Subcutaneous abdominal adipose tissue (tissue), 5 donors: ENCODE measurements at regions not wholly inside any gene's neighbourhood (a gene's known extent, or its start where the extent isn't known, plus 50 kb on each side); places are given as distances from the start of the nearest gene placed in this dataset.

Experiments
- H3K27ac ChIP-seq: one replicate; pipeline ENCODE4 v1.7.0; 2013; ENCODE audit warnings: low read depth, mild to moderate bottlenecking, inconsistent platforms, low read length, moderate library complexity
- H3K27me3 ChIP-seq, 5 donors: one replicate each; pipeline ENCODE4 v1.7.0; 2013; ENCODE audit warnings: low read length in 5 of 5, inconsistent platforms in 1 of 5; ENCODE audit not compliant: control insufficient read depth in 5 of 5, insufficient read depth in 4 of 5
- H3K36me3 ChIP-seq, 5 donors: one replicate each; pipeline ENCODE4 v1.7.0; 2013; ENCODE audit warnings: low read length in 5 of 5; ENCODE audit not compliant: control insufficient read depth in 5 of 5, insufficient read depth in 5 of 5
- H3K4me1 ChIP-seq, 5 donors: one replicate each; pipeline ENCODE4 v1.7.0; 2013; ENCODE audit warnings: low read length in 5 of 5, mild to moderate bottlenecking in 3 of 5, moderate library complexity in 1 of 5; ENCODE audit not compliant: control insufficient read depth in 5 of 5, insufficient read depth in 5 of 5
- H3K4me3 ChIP-seq, 5 donors: one replicate each; pipeline ENCODE4 v1.7.0; 2013; ENCODE audit warnings: low read length in 5 of 5, low read depth in 1 of 5
- H3K9ac ChIP-seq, 5 donors: one replicate each; pipeline ENCODE4 v1.7.0; 2013; ENCODE audit warnings: low read length in 5 of 5, mild to moderate bottlenecking in 4 of 5, moderate library complexity in 3 of 5
- H3K9me3 ChIP-seq, 5 donors: one replicate each; pipeline ENCODE4 v1.7.0; 2013; ENCODE audit warnings: low read length in 5 of 5; ENCODE audit not compliant: control insufficient read depth in 5 of 5
- donor health status: healthy.
- donor health status: healthy.
- donor health status: healthy.
- donor health status: healthy.
- donor health status: healthy.

DNA sequence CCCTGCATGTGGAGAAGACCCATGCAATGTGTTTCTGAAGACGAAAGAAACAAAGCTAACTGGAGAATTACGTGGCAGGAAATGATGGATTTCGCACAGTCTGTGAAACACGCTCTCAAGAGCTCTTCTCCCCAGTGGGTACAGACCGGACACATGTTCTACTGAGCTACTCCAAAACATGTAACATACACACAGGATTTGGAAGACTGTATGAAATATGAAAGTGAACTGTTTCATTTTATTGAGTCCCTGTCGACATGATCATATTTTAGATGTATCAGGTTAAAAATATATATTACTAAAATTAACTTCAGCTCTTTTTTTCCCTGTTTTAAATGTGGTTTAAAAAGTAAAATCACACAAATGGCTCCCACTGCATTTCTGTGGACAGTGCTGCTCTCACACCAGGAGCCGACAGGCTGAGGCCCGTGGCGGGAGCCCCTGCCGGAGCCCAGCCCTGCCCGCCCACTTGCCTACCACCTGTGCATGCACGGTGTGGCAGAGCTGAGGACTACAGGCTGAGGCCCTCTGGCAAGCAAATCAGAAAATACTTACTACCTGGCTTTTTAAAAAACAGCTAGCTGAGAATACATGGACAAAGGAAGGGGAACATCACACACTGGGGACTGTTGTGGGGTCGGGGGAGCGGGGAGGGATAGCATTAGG lies 58.9 kb upstream of the NXT1 start:
- H3K4me1 ChIP-seq = peaks cover 0 to 20% (median 8%) of the 10 kb centered on the region in 5 donors
- peaks cover 0 to 17% (median 3%) of the 10 kb centered on the region in 5 donors for H3K27me3 ChIP-seq
- no peaks in the 10 kb centered on the region for H3K9me3 ChIP-seq
- no peak overlapping the region for H3K4me3 ChIP-seq
- no peak overlapping the region for H3K9ac ChIP-seq
- no peak overlapping the region for H3K27ac ChIP-seq
- no peaks in the 10 kb centered on the region for H3K36me3 ChIP-seq

DNA sequence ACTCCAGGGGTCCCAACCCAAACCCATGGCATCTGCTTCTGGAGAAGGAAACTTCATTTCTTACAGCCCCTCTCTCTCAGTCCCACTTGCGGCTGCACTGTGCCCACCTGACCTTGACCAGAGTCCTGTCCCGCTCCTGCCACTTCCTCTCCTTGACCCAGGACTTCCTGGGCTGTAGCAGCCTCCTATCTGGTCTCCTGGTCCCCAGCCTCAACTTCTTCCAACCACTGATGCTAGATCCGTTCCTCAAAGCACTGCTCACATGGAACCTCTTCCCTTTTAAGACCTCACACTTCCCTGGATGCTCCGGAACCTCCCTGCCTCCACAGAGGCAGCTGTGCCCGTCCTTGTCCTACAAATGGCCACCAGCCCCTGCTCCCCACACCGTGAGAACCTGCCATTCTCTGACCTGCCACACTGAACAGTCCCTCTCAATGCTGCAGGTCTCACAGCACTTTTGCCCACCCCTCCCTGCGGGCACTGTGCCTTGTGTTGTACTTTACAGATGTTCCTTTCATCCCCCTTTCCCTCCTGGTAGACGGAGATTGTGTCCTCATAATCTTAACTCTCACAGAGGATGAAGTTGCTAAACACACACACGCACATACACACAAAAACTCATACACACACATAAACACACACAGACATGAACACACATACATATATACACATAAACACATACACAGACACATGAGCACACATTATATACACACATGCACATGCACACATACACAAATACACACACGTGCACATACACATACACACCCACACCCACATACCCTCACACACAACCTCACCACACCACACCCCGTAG lies 59.6 kb upstream of the NXT1 start:
- Histone ChIP-seq H3K4me1 (peaks cover 0 to 20% (median 8%) of the 10 kb centered on the region in 5 donors), H3K27ac (no peak overlapping the region), H3K36me3 (no peaks in the 10 kb centered on the region), H3K9me3 (no peaks in the 10 kb centered on the region), H3K4me3 (no peak overlapping the region), H3K9ac (no peak overlapping the region), H3K27me3 (peaks cover 0 to 16% (median 3%) of the 10 kb centered on the region in 5 donors)

GRCh38 chr20:23289724-23290395 lies 60.7 kb upstream of the NXT1 start:
- Histone ChIP-seq H3K4me3 (no peak overlapping the region), H3K27me3 (peaks cover 0 to 13% (median 0%) of the 10 kb centered on the region in 5 donors), H3K4me1 (peaks cover 0 to 20% (median 8%) of the 10 kb centered on the region in 5 donors), H3K27ac (no peak overlapping the region), H3K9me3 (no peaks in the 10 kb centered on the region), H3K9ac (no peak overlapping the region), H3K36me3 (no peaks in the 10 kb centered on the region)

DNA sequence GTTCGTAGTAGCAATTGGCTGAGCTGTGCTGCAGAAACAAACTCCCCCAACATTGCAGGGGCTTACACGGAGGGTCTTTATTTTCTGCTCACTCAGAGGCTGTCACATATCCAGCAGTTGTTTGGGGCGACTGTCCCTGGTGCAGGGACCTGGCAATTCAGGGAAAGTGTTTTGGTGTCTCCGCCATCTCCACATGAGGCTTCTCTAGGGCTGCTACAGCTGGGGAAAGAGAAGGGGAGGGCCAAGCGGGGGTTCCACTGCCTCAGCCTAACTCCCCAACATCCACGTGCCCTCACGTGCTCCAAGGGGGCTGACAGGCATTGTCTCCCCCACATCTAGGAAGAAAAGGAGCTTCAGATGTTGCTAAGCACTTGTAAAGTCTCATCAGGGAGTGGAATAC lies 61.3 kb upstream of the NXT1 start:
- H3K36me3 ChIP-seq = no peaks in the 10 kb centered on the region
- H3K4me1 ChIP-seq = peaks cover 0 to 17% (median 8%) of the 10 kb centered on the region in 5 donors
- H3K9ac ChIP-seq = no peak overlapping the region
- peaks cover 0 to 9% (median 0%) of the 10 kb centered on the region in 5 donors for H3K27me3 ChIP-seq
- H3K9me3 ChIP-seq = peaks cover 0 to under 1% (median 0%) of the 10 kb centered on the region in 5 donors
- H3K27ac ChIP-seq = no peak overlapping the region
- H3K4me3 ChIP-seq = no peak overlapping the region

- no peak overlapping the region for H3K9ac ChIP-seq
- peaks cover 0 to 5% (median 0%) of the 10 kb centered on the region in 5 donors for H3K4me1 ChIP-seq
- H3K36me3 ChIP-seq = no peaks in the 10 kb centered on the region
- no peak overlapping the region for H3K4me3 ChIP-seq
- H3K27ac ChIP-seq = no peak overlapping the region
- peaks cover 0 to 9% (median 0%) of the 10 kb centered on the region in 5 donors for H3K27me3 ChIP-seq
- peaks cover 0 to 4% (median 0%) of the 10 kb centered on the region in 5 donors for H3K9me3 ChIP-seq
Observed at GRCh38 chr20:23287354-23288190, 63.0 kb upstream of the NXT1 start.

DNA sequence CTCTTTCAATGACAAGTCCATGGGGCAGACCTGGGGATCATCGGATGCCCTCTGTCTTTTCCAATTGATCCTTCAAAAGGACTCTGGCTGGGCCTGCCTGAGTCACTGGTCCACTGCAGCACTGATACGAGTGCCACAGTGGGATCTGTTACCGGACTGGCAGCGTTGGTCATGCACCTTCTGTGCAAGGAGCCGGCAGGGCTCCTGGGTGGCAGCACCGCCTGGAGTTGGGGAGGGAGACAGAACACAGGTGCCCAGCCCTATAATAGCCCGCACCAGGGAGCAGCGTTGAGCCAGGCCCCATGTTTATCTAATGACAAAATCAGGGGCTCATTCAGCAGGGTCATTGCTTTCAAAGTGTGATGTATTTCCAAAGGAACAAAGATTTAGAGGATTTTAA lies 64.2 kb upstream of the NXT1 start:
- H3K27ac ChIP-seq = no peak overlapping the region
- no peaks in the 10 kb centered on the region for H3K36me3 ChIP-seq
- H3K27me3 ChIP-seq = peaks cover 0 to 9% (median 0%) of the 10 kb centered on the region in 5 donors
- peaks cover 0 to 5% (median 0%) of the 10 kb centered on the region in 5 donors for H3K4me1 ChIP-seq
- H3K9ac ChIP-seq = no peak overlapping the region
- H3K9me3 ChIP-seq = peaks cover 0 to 4% (median 0%) of the 10 kb centered on the region in 5 donors
- no peak overlapping the region for H3K4me3 ChIP-seq

DNA sequence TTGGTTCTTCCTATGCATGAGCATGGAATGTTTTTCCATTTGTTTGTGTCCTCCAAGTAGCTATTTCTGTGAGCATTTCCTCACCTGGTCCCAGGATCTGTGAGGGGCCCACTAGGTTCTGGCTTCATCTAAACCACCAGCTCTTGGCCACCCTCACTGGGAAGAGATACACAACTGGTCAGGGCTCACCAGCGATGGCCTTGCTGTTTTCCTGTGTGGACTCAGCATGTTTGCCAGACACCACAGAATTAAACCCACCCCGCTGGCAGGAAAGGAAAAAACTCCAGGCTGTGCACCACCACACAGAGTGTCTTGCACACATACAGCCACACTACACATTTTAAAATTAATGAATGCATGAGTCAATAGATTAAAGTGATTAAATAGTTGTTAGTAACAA lies 65.1 kb upstream of the NXT1 start:
- Histone ChIP-seq H3K9me3 (peaks cover 0 to 4% (median 0%) of the 10 kb centered on the region in 5 donors), H3K27ac (no peak overlapping the region), H3K9ac (no peak overlapping the region), H3K36me3 (no peaks in the 10 kb centered on the region), H3K4me1 (peaks cover 0 to 5% (median 0%) of the 10 kb centered on the region in 5 donors), H3K27me3 (peaks cover 0 to 9% (median 0%) of the 10 kb centered on the region in 5 donors), H3K4me3 (no peak overlapping the region)

- H3K27ac ChIP-seq = no peak overlapping the region
- H3K9me3 ChIP-seq = peaks cover 0 to 4% (median 0%) of the 10 kb centered on the region in 5 donors
- H3K9ac ChIP-seq = no peak overlapping the region
- H3K4me1 ChIP-seq = no peaks in the 10 kb centered on the region
- H3K4me3 ChIP-seq = no peak overlapping the region
- H3K27me3 ChIP-seq = peaks cover 0 to 2% (median 0%) of the 10 kb centered on the region in 5 donors
- no peaks in the 10 kb centered on the region for H3K36me3 ChIP-seq
Observed at GRCh38 chr20:23284009-23284408, 66.6 kb upstream of the NXT1 start.

GRCh38 chr20:23283096-23283850 lies 67.3 kb upstream of the NXT1 start:
- Histone ChIP-seq H3K4me3 (no peak overlapping the region), H3K4me1 (no peaks in the 10 kb centered on the region), H3K27ac (no peak overlapping the region), H3K9ac (no peak overlapping the region), H3K36me3 (no peaks in the 10 kb centered on the region), H3K9me3 (peaks cover 0 to 4% (median 0%) of the 10 kb centered on the region in 5 donors), H3K27me3 (no peaks in the 10 kb centered on the region)
